ENCODE measurements at regions not wholly inside any gene's neighbourhood (a gene's known extent, or its start where the extent isn't known, plus 50 kb on each side); places are given as distances from the start of the nearest gene placed in this dataset.

DNA sequence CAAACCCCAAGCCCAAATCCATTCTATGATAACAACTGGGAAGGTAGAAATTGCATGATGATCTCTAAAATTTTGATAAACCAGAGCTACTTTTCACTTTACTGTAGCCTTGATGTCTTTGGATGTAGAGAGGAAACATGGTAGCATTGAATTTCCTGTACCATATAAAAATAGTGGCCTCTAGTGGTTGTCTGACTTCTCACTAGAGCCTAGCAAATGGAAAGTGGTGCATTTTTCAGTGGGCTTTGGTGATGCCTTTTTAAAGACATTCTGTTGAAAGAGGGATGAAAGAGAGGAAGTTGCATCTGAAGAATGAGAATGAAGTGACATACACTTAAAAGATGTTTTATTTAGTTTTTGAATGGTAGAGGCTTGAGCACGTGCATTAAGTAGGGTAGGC lies 662.2 kb downstream of the XIRP2 start:
- Histone ChIP-seq H3K4me2 (ENCODE audit: low read length) (no peak overlapping the region), H3K4me3 (ENCODE audit: low read depth, low read length, poor library complexity, severe bottlenecking) (no peak overlapping the region), H3K36me3 (ENCODE audit: insufficient read depth, low read length) (no peaks in the 10 kb centered on the region), H3K27ac (ENCODE audit: low read depth, low read length, poor library complexity, severe bottlenecking) (no peak overlapping the region), H3K9me2 (ENCODE audit: insufficient read depth, low read length) (no peaks in the 10 kb centered on the region), H3K9me3 (ENCODE audit: low read length) (no peaks in the 10 kb centered on the region), H3K4me1 (ENCODE audit: insufficient read depth, low read length, poor library complexity, severe bottlenecking) (no peaks in the 10 kb centered on the region), H2AFZ (ENCODE audit: low read length) (no peak overlapping the region), H4K20me1 (ENCODE audit: insufficient read depth, low read length) (no peaks in the 10 kb centered on the region), H3K79me2 (ENCODE audit: insufficient read depth, low read depth, low read length) (no peaks in the 10 kb centered on the region)
- peak; percentile 71 for TF ChIP-seq CTCF (conservative IDR thresholded peaks at IDR 0.05; ENCODE audit: low read length)
- no peak for TF ChIP-seq EZH2phosphoT487 (IDR thresholded peaks at IDR 0.05; ENCODE audit: borderline replicate concordance, low read depth, low read length)
- ChIA-PET CTCF (ENCODE audit: unreplicated experiment) (no interaction called here), POLR2A (interaction anchor here (0.5 kb wide), 1 partner anchor 568 kb away, joined by 3 read pairs; no protein-coding TSS in a partner anchor)
- peak; percentile 15 for DNase-seq (ENCODE audit: low spot score)
- no TSS peak for BruUV-seq (replicated peaks)
- intact Hi-C loops (cut with micrococcal nuclease; ENCODE audit: unreplicated experiment): no loop called here

DNA sequence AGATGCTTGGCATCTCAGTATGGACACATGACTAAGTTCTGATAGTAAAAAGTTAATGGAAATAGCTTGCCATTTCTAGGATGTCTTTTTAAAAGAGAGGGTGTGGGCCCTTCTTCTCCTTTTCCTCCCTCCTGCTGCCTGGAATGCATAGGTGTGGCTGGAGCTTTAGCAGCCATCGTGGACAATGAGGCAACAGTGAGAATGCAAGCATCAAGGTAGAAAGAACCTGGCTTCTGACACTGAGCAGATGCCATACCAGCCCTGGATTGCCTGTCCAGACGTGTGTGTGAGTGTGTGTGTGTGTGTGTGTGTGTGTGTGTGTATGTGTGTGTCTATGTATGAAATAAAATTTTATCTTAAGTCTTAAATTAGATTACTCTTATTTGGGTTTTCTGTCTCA lies 660.1 kb downstream of the XIRP2 start:
- Histone ChIP-seq H2AFZ (ENCODE audit: low read length) (no peak overlapping the region), H3K4me1 (ENCODE audit: insufficient read depth, low read length, poor library complexity, severe bottlenecking) (no peaks in the 10 kb centered on the region), H3K9me3 (ENCODE audit: low read length) (no peaks in the 10 kb centered on the region), H3K27ac (ENCODE audit: low read depth, low read length, poor library complexity, severe bottlenecking) (no peak overlapping the region), H3K4me3 (ENCODE audit: low read depth, low read length, poor library complexity, severe bottlenecking) (no peak overlapping the region), H3K36me3 (ENCODE audit: insufficient read depth, low read length) (no peaks in the 10 kb centered on the region), H3K9me2 (ENCODE audit: insufficient read depth, low read length) (no peaks in the 10 kb centered on the region), H4K20me1 (ENCODE audit: insufficient read depth, low read length) (no peaks in the 10 kb centered on the region), H3K4me2 (ENCODE audit: low read length) (no peak overlapping the region), H3K79me2 (ENCODE audit: insufficient read depth, low read depth, low read length) (no peaks in the 10 kb centered on the region)
- intact Hi-C loops (cut with micrococcal nuclease; ENCODE audit: unreplicated experiment): no loop called here
- ChIA-PET CTCF (ENCODE audit: unreplicated experiment) (no interaction called here), POLR2A (no interaction called here)
- no peak for DNase-seq (ENCODE audit: low spot score)
- no TSS peak for BruUV-seq (replicated peaks)
- no peak for TF ChIP-seq EZH2phosphoT487 (IDR thresholded peaks at IDR 0.05; ENCODE audit: borderline replicate concordance, low read depth, low read length)
- no peak for TF ChIP-seq CTCF (conservative IDR thresholded peaks at IDR 0.05; ENCODE audit: low read length)

GRCh38 chr2:167544602-167545001 lies 656.3 kb downstream of the XIRP2 start:
- BruUV-seq (replicated peaks): no TSS peak
- DNase-seq (ENCODE audit: low spot score): no peak
- Histone ChIP-seq H4K20me1 (ENCODE audit: insufficient read depth, low read length) (no peaks in the 10 kb centered on the region), H3K9me3 (ENCODE audit: low read length) (no peaks in the 10 kb centered on the region), H2AFZ (ENCODE audit: low read length) (no peak overlapping the region), H3K4me1 (ENCODE audit: insufficient read depth, low read length, poor library complexity, severe bottlenecking) (no peaks in the 10 kb centered on the region), H3K4me3 (ENCODE audit: low read depth, low read length, poor library complexity, severe bottlenecking) (no peak overlapping the region), H3K79me2 (ENCODE audit: insufficient read depth, low read depth, low read length) (no peaks in the 10 kb centered on the region), H3K9me2 (ENCODE audit: insufficient read depth, low read length) (no peaks in the 10 kb centered on the region), H3K27ac (ENCODE audit: low read depth, low read length, poor library complexity, severe bottlenecking) (no peak overlapping the region), H3K36me3 (ENCODE audit: insufficient read depth, low read length) (no peaks in the 10 kb centered on the region), H3K4me2 (ENCODE audit: low read length) (no peak overlapping the region)
- TF ChIP-seq EZH2phosphoT487 (IDR thresholded peaks at IDR 0.05; ENCODE audit: borderline replicate concordance, low read depth, low read length): no peak
- no peak for TF ChIP-seq CTCF (conservative IDR thresholded peaks at IDR 0.05; ENCODE audit: low read length)
- intact Hi-C loops (cut with micrococcal nuclease; ENCODE audit: unreplicated experiment): no loop called here
- ChIA-PET POLR2A (no interaction called here), CTCF (ENCODE audit: unreplicated experiment) (no interaction called here)
